ENCODE measurements at regions not wholly inside any gene's neighbourhood (a gene's known extent, or its start where the extent isn't known, plus 50 kb on each side); places are given as distances from the start of the nearest gene placed in this dataset.
A peak's percentile ranks its signal among the peaks of the same experiment; 100 is the strongest.

DNA sequence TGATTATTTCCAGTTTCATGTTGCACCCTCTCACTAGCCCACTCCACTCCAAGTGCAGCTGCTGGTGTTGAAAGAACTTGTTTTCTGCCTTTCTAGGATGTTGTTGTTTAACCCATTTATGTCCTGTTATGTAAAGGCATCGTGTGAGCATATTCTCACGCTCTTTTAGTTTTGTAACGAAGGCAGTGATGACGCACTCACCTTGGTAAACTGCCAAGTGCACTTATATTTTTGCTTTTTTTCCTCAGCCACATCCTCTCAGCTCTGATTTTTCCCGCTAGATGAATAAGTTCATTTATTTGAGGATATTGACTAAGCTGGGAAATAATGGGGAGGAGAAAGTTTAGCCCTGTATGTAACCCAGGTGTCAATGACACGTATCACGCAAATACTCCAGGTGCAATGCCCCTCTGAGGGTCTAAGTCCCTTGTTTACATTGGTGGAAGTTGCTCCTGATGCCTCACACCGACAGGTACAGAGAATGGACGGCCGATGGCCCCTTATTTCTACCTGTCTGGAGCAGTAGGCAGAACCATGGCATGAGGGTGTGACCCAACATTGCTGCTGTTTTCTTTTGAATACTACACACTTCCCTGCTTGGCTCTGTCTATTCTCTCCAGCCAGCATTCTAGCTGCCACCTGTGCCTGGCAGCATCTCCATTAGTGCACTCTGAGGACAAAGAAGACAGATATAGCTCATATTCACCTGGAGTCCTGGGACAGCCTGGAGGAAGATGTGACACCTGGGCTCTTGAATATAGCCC is 132.7 kb upstream of the SLC24A3 start:
- peak; percentile 13 for DNase-seq

DNA sequence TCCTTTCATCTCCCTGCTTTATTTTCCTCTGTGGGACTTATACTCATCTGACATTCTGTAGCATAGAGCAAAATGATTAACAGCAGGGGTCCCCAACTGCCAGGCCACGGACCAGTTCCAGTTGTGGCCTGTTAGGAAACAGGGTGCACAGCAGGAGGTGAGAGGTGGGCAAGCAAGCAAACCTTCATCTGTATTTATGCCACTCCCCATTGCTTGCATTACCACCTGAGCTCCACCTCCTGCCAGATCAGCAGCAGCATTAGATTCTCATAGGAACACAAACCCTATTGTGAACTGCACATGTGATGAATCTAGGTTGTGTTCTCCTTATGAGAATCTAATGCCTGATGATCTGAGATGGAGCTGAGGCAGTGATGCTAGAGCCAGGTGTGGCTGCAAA is 130.5 kb upstream of the SLC24A3 start:
- no peak for DNase-seq

DNA sequence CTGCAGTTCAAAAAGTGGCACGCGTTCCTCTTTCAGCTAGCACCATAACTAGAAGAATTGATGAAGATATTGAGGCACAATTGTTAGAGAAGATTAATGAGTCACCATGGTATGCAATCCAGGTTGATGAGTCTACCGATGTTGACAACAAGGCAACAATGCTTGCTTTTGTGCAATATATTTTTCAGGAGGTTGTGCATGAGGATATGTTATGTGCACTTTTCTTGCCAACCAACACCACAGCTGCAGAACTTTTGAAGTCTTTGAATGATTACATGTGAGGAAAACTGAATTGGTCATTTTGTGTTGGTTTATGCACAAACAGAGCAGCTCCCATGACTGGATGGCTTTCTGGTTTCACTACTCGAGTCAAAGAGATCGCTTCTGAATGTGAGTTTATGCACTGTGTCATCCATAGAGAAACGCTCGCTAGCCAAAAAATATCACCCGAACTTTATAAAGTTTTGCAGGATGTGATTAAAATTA is 129.3 kb upstream of the SLC24A3 start:
- no peak for DNase-seq

DNA sequence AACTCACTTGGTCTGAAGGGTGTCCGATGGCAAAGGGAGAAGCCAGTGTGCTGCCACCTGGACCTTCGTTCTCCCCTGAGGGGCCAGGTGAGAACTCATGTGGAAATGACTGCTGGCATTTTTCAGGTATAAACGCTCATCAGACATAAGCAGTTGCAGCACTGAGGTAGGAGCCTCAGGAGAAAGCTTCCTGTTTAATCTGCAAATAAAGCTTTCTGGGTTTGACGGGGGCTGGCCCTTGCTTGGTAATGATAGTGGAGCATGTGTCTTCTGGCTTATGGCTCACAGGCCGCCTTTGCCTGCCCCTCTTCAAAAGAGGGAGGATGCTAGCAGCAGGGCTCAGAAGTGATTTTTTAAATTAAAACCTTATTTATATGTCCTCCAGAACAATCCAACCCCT is 122.1 kb upstream of the SLC24A3 start:
- DNase-seq = no peak

DNA sequence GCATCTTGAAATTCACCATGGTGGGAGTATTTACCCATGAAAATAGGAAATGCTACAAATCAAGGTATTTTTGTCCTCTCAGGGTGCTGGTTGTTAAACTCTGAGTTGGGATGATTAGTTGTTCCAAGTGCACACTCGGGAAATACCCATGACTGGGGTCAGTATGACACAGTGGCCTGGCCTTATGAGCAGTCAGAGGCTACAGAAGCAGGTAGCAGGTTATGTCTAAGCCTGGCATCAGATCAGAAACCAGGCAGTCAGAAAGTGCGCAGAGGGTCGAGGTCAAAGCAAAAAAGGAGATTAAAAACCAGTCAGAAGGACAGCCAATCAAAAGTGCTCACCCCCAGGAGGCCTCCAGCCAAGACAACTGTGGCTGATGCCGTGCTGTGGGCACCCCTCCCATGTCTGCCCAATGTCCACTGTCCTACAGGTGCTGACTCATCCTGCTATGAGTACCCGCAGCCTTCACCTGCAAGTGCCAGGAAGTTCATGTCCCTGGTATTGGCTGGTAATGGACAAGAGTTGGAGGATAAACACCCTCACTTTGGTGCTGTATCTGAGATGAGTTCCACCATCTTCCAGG is 117.4 kb upstream of the SLC24A3 start:
- no peak for DNase-seq

DNA sequence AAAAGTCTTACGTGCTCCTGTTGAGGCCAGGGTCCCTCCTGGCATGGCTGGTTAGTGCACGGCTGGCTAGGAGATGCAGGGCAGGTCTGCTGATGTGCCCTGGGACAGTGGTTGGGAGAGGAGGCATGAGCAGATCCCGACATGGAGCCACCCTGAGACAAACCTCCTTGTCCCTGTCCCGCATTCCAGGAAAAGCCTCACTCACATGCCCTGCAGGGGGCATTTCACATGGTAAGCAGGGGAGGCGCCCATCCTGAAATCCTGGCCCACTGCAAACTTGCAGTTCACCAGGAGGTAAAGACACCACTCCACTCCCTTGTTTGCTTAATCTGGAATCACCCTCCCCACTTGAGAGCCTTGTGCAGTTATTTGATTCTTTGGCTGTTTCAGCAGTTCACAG is 116.7 kb upstream of the SLC24A3 start:
- no peak for DNase-seq

DNA sequence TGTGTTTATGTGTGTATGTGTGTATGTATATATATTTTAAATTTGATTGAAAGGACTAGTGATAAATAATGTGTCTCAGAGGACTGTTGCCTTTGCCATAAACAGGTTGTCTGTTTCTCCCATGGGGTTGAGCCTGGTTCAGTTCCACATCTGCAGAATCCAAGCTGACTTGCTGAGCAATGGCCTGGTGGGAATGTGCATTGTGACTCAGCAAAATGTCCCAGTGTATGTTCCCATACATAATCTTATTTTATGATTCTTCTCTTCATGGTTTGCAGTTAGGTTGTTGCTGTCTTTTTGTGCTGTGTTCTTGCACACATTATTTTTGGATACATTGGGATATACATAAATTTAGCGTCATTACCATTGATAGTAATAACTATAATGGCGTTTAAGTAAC is 115.6 kb upstream of the SLC24A3 start:
- no peak for DNase-seq

DNA sequence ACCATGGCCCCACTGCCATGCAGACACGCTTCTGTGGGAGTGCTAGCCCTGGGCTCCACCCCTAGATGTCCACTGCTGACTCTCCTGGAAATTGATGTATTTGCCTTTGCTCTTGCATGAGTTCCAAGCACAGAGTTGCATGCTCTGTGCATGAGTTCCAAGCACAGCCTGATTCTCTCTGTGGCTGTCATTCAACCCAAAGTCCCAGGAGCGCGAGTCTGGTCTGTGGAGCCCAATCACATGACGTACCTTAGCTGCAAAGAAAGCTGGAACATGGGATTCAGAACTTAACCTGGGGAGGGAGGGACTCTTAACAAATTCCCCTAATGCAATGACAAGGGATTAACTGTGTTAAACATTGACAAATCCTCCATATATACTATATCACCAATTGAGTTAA is 114.3 kb upstream of the SLC24A3 start:
- no peak for DNase-seq

DNA sequence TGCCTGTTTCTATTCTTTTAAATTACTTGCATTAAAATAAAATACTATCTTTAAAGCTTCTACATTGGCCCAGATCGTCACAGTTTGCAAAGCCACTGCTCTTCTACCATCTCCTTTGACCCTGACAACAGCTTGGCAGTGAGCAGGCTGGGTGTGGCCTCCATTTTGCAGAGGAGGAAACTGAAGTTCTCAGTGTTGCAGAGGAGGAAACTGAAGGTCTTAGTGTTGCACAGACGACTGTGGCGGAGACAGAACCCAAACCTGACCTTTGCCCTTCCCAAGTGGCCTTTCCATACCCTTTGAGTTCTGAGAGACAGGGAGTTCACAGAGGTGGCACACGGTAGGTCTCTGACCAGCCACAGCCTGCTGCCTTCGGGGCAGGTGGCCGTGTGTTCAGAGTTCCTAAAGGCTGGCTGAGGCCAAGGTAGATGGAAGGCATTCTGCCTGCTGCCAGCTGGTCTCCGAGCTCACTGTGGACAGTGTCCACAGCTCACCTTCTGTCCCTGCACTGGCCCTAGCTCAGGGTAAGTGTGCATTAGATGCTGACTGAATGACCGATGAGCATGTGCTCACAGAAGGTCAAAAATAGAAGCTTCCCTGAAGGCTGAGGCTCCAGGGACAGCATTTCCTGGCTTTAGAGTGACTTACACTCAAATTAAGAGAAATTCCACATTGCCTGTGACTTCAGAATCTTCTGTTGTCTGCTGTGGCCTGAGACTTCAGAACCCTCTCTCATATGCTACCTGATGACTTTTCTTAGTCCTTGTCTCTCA is 113.5 kb upstream of the SLC24A3 start:
- DNase-seq = no peak

DNA sequence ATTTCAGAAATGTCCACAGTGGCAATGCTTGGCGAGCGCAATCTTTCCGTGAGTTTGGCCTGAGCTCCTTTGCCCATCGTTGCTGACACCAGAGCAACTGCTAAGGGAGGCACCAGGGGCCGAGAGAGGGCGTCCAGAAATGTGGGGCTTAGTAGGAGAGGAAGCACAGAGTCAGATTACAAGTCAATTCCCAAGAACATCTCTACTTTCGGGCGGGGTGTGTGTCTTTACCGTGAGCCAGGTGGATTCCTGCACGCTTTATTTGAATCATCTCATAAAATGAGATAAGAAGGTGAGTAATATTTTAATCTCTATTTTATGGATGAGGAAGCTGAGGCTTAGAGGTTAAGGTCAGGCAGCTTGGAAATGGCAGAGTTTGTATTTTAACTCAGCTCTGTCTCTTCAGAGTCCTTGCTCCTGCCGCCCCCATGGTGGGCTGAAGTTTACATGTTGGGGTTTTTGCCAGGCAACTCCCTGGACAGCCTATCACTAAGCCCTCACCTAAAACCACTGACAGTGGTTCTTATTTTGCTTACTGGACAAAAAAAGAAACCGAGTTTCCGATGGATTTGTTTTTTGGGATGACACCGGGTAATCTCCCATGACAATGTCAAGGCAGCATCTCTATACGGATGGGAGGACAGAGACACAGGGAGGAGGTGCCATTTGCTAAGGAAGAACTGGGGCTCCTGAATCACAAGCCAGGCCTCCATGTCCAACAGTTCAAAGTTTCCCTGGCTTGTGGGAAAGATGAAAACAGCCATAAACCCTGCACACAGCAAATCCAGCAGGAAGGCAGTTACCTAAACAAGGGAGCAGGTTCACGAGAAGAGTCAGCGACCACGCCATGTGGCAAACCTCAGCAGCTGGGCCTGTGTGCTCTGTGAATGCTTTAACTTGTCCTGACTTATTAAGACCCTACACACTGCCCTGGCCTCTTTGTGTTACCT is 112.6 kb upstream of the SLC24A3 start:
- DNase-seq = no peak

DNA sequence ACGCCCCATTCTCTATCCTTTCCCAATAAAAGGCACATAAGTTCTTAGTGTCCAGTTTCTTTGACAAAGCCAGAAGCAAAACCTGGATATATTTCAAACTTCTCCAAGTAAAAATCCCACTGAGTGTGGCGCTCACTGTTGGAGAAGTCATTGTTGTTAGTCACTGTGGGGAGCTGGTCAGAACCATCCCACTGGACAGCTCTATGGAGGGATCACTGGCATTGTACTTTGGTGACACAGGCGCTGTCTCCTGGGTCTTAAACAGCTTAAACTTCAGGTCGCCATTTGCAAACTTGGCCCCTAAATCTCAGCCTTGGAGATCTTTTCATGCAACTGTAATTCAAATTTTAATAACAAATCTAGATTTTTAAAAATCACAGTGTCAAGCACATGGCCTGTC is 111.5 kb upstream of the SLC24A3 start:
- no peak for DNase-seq

DNA sequence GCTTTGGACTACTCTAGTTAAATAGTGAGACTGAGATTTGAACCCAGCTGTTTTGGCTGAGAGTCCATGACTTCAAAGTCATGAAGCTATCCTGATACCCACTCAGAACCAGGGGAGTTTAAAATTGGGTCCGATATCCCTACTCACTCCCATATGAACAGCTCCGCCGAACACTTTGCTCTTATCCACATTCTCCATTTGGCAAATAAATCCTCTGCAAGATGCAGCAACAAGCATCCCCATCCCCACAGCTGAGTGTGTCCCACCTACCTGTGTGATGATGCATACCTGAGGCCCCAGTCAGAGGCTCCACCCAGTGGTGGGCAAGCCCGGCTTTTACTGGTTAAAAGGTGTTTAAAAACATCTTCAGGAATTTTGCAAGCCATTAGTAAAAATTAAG is 108.3 kb upstream of the SLC24A3 start:
- no peak for DNase-seq

DNA sequence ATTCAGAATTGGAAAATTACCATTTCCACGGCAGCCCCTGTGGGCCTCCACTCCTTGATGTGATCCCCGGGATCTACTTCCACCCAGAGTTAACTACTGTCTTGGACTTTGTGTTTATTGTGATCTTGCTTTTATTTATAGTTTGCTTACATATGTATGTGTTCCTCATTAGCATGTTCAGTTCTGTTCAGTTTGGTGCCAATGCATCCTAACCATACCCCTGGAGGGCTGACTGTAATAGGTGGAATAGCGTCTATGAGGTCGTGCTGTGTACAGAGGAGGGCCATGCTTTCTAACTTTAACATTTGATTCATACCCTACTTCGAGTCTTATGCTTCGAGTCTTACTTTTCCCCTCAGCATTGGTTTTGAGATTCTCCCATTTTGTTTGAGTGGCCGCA is 104.3 kb upstream of the SLC24A3 start:
- no peak for DNase-seq

DNA sequence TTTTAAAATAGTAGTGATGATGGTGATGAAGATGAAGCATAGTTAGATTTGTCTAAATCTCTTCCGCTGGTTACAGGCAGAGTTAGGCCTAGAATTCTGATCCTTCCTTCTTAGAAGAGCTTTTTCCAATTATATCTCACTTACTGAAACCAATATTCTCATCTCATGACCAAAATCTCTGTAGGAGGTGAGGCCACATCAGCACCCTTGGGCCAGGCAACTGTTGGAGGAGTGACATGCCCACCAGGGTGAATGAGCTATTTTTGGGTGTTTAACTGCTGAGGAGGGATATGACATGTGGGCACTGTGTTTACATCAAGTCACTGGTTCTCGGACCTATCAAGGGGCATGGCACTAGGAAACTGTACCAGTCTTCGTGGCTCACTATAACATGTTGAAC is 102.2 kb upstream of the SLC24A3 start:
- DNase-seq = no peak

DNA sequence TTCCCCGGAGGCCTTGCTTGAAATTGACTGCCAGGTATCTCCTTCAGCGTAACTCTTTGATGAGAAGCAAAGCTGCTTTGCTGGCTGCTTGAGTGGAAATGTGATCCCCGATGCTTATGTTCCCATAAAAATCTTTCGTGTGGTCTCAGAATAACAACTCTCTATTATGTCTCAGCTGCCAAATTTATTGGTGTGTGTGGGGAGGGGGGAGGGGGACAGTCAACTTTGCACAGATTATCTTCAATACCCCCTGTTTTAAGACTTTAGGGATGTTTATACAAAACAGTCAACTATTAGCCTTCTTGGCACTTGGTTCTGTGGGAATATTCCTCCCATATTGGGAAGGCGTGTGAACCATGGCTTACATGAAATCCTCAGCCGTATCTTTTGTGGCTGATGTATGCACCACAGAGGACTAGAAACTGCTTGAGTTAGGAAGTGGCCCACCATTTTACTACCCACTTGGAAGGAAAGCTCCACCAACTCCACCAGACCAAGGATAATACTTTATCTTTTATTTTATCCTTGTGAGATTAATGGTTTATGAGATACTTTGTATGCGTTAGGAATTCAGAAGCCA is 101.5 kb upstream of the SLC24A3 start:
- no peak for DNase-seq

DNA sequence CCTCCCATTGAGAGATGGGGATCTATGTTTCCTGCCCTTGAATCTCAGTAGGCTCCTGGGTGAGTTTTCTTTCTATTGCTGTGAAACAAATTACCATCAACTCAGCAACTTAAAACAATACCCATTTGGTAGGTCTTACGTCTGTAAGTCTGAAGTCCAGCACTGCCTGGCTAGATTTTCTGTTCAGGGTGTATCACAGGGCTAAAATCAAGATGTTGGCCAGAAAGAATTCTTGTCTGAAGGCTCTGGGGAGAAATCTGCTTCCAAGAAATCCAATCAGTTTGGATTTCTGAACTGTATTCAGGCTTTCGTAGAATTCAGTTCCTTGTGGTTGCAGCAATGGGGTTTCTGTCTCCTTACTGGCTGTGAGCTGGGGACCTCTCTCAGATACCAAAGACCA is 99.6 kb upstream of the SLC24A3 start:
- DNase-seq = no peak

DNA sequence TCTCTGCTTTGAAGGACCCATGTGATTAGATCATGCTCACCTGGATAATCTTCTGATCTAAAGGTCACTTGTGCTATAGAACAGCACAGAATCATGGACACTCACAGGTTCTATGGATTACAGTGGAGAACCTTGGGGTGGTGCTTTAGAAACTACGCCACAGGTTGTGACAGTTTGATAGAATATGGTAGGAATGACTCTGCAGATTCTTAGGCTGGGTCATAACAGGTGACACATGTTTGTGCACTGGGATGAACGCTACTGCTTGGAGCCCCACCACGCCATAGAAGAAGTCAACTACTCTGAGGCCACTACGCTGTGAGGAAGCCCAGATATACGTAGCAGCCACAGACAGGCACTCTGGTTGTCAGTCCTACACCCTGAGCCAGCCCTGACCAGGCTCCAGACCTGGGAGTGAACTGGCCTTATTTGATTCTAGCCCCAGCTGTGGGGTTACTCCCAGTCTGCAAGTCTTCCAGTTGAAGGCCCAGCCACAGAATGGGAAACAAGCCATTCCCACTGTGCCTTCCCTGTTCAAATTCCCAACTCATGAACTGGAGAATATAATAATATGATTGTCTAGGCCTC is 99.0 kb upstream of the SLC24A3 start:
- DNase-seq = no peak

DNA sequence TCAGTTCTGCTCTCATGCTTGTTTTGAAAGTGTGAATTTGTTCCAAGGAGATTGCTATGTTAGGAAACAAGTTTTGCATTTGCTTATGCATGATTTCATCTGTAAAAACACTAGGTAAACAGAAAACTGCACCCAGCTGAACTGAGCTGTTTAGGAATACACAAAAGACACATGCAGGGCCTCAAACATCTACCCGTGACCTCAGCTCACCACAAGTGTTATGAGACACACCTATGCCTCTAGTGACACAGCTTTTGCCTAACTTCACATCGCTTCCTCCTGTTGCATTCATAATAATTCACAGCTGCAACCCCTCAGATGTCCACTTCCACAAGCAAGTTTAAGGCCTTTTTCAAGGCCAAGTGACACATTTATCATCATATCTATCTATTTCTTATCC is 98.0 kb upstream of the SLC24A3 start:
- no peak for DNase-seq

DNA sequence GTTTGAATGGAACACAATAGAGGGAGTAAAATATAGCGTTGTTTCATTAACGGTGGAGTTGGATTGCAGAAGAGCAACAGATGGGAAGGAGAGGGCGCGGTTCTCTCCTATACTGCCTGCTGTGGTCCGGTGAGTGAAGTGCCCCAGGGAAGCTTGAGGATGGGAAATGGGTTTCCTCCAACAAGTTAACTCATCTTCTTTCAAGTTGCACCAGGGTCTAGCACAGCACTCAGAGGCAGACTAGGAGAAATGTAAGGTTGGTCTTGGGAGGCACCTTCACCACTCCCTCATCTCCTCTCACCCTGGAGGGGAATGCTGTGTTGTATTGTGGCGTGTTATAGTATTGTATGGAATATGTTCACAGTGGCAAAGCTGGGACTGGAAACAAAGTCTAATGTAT is 96.9 kb upstream of the SLC24A3 start:
- DNase-seq = no peak

DNA sequence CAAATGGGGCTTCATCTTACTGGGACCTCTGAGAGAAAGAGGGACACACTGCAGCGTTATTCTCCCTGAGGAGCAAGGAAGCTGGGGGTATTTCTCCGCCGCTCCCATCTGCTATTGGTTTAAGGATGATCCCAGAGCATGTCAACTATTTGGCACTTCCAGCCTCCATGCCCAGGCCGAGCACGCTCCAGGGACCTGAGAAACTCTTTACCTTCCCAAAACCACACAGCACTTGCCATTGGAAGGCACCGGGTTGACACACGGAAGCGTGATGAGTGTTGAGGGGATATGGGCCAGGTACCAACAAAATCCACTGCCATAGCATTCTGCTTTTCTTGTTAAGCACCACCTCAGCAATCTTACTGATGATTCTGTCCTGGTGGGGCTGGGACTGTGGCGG is 92.4 kb upstream of the SLC24A3 start:
- no peak for DNase-seq

DNA sequence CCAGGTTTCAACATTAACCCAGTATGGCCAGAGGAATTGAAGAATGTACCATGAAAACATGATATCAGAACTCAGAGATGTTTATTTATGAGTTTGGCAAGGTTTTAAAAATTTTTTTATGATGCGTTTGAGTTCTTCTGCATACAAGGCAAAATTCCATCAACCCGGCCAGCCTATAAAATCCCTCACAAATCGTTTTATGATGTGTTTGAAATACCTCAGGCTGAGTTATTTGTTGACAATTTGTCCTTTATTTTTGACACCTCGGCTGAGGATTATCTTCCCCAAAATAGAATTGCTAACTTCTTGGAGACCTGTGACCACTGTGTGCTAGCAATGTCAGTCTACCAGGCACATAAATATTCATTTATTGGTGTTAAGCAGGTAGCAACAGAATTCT is 91.9 kb upstream of the SLC24A3 start:
- DNase-seq = no peak

DNA sequence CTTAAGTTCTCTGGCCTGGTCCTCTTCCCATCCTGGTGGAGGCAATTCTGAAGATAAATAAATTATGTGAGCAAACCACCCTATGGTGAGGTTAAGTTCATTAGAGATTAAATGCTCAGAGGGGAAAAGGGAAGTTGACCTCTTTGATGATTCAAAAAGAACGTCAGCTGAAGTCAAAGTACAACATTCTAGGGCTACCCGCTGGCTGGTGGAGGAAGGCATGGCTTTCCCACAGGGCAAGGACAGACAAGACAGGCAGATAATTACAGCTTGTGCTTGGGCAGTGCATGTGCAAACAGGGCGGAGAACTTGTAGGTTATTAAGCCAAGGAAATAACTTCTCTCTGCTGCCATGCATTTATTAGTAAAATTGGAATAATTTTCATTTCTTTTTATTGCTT is 91.0 kb upstream of the SLC24A3 start:
- no peak for DNase-seq
